ENCODE measurements at regions not wholly inside any gene's neighbourhood (a gene's known extent, or its start where the extent isn't known, plus 50 kb on each side); places are given as distances from the start of the nearest gene placed in this dataset.

DNA sequence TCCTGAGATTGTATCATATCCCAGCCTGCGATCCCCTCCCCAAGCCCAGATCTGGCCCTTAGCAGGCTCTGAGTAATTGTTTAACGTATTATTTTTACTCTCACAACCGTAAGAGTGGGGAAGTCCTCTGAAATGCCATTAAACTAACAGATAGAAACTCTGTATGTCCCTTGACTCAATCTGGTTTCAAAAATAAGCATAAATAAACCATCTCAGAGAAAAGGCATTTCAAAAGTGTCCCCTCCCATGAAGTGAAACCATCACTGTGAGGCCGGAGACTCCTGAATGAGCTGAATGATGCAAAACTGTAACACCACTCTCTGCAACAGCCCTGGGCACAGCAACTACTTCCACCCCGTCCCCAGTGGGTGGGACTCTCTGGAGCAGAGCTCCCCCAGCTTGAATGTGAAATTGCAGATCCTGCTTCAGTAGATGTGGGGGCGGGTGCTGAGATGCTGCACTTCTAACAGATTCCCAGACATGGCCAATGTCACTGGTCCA is 104.1 kb downstream of the SYF2 start:
- H3K4me3 ChIP-seq (ENCODE audit: low read depth, low read length), result no peak overlapping the region
- DNase-seq (ENCODE audit: low read depth), result peak; percentile 77
- TF ChIP-seq, protein P1, sequence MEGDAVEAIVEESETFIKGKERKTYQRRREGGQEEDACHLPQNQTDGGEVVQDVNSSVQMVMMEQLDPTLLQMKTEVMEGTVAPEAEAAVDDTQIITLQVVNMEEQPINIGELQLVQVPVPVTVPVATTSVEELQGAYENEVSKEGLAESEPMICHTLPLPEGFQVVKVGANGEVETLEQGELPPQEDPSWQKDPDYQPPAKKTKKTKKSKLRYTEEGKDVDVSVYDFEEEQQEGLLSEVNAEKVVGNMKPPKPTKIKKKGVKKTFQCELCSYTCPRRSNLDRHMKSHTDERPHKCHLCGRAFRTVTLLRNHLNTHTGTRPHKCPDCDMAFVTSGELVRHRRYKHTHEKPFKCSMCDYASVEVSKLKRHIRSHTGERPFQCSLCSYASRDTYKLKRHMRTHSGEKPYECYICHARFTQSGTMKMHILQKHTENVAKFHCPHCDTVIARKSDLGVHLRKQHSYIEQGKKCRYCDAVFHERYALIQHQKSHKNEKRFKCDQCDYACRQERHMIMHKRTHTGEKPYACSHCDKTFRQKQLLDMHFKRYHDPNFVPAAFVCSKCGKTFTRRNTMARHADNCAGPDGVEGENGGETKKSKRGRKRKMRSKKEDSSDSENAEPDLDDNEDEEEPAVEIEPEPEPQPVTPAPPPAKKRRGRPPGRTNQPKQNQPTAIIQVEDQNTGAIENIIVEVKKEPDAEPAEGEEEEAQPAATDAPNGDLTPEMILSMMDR (IDR thresholded peaks at IDR 0.05; ENCODE audit: low read depth, low read length), result no peak
- TF ChIP-seq MYC (IDR thresholded peaks at IDR 0.05; ENCODE audit: low read depth, low read length), result no peak
- TF ChIP-seq MAX (IDR thresholded peaks at IDR 0.05; ENCODE audit: low read depth, low read length), result no peak
- TF ChIP-seq POLR2A (IDR thresholded peaks at IDR 0.05; ENCODE audit: extremely low read depth, insufficient read length), result no peak

DNA sequence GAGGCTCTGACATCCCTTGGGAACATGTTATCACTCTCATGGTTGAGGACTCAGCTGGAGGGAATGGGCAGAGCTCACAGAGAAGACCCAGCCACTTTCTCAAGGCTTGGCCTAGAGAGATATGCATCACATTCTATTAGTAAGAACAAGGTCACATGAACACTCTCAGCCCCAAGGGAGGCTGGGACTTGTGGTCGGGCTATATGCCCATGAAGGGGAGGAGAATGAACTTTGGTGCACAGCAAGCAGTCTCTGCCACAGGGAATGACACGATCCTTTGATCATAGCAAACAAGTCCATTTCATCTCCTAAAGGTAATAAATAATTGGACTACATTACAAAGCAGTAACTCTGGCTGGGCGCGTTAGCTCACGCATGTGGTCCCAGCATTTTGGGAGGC is 105.7 kb downstream of the SYF2 start:
- DNase-seq (ENCODE audit: low read depth), result peak; percentile 90
- no peak overlapping the region for H3K4me3 ChIP-seq (ENCODE audit: low read depth, low read length)
- TF ChIP-seq MAX (IDR thresholded peaks at IDR 0.05; ENCODE audit: low read depth, low read length), result 0 out of 2 replicates have a peak, but pooled peaks have one; percentile 23
- TF ChIP-seq MYC (IDR thresholded peaks at IDR 0.05; ENCODE audit: low read depth, low read length), result 0 out of 2 replicates have a peak, but pooled peaks have one; percentile 3
- TF ChIP-seq, protein P1 (IDR thresholded peaks at IDR 0.05; ENCODE audit: low read depth, low read length), result no peak
- TF ChIP-seq POLR2A (IDR thresholded peaks at IDR 0.05; ENCODE audit: extremely low read depth, insufficient read length), result no peak

DNA sequence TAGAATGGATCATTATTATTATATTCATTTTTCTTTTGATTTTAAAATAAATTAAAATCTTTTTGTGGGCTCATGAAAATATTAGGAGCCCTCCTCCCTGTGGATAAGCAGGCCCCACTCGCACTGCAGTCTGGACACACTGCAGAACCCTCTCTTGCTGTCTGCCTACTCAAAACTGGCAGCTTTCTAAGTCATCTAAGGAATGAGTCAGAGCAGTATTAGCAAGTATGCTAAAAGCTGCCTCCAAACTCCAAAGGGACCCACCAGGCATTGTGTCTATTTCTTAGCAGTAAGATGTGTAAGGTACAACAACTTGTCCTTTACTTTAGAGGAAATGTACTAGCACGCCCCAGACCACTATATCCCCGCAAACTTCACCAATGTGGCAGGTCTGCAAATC is 108.8 kb downstream of the SYF2 start:
- no peak for TF ChIP-seq MAX (IDR thresholded peaks at IDR 0.05; ENCODE audit: low read depth, low read length)
- DNase-seq (ENCODE audit: low read depth), result no peak
- no peak overlapping the region for H3K4me3 ChIP-seq (ENCODE audit: low read depth, low read length)

GRCh38 chr1:25122747-25123146 is 109.6 kb downstream of the SYF2 start:
- TF ChIP-seq MAX (IDR thresholded peaks at IDR 0.05; ENCODE audit: low read depth, low read length), result no peak
- no peak for DNase-seq (ENCODE audit: low read depth)
- no peak overlapping the region for H3K4me3 ChIP-seq (ENCODE audit: low read depth, low read length)

- no peak overlapping the region for H3K4me3 ChIP-seq (ENCODE audit: low read depth, low read length)
- DNase-seq (ENCODE audit: low read depth), result no peak
- no peak for TF ChIP-seq POLR2A (IDR thresholded peaks at IDR 0.05; ENCODE audit: extremely low read depth, insufficient read length)
- no peak for TF ChIP-seq MYC (IDR thresholded peaks at IDR 0.05; ENCODE audit: low read depth, low read length)
- TF ChIP-seq MAX (IDR thresholded peaks at IDR 0.05; ENCODE audit: low read depth, low read length), result no peak
- TF ChIP-seq, protein P1 (IDR thresholded peaks at IDR 0.05; ENCODE audit: low read depth, low read length), result no peak
Observed at GRCh38 chr1:25120281-25120680, 112.0 kb downstream of the SYF2 start.

DNA sequence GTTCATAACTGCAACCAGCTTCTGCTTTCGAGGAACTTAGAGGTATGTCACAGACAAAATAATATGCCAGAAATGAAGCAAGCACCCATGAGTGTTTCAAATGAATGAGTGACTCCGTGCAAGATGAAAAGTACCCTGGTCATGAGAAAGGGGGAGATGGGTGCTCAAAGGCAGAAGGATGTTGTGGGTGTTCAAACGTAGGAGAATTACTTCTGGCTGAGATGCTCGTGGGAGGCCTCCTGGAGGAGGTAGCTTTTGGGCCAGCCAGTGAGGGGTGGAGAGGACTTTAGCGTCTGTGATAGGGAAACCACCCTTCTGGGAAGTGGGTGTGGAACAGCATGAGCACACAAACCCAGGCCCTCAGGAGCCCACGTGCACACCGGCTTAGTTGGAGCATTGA is 113.8 kb downstream of the SYF2 start:
- TF ChIP-seq, protein P1 (IDR thresholded peaks at IDR 0.05; ENCODE audit: low read depth, low read length), result no peak
- no peak for TF ChIP-seq MYC (IDR thresholded peaks at IDR 0.05; ENCODE audit: low read depth, low read length)
- no peak overlapping the region for H3K4me3 ChIP-seq (ENCODE audit: low read depth, low read length)
- DNase-seq (ENCODE audit: low read depth), result no peak

DNA sequence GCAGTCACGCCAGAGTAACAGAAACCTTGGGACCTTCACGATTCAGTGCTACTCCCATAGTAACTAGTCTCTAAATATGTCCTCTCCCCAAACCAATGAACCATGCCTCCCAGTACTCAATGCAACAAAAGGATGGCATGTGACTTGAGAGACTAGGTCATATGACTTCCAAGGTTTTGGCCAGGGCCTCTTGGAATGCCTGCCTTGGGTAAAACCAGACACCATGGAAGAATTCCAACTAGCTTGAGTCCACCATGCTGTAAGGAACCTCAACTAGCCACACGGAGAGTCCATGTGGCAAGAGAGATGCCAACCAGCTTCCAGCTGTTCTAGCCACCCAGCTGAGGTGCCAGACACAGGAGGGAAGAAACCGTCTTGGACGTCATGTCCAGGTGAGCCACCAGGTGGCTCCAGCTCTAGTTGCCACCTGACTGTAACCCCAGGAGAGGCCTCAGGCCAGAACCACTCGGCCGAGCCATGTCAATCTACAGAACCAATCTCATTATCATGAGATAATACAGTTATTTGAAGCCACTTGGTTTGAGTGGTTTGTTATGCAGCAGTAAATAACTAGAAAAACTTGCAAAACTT is 115.0 kb downstream of the SYF2 start:
- no peak for TF ChIP-seq POLR2A (IDR thresholded peaks at IDR 0.05; ENCODE audit: extremely low read depth, insufficient read length)
- TF ChIP-seq, protein P1 (IDR thresholded peaks at IDR 0.05; ENCODE audit: low read depth, low read length), result peak; percentile 51
- no peak overlapping the region for H3K4me3 ChIP-seq (ENCODE audit: low read depth, low read length)
- DNase-seq (ENCODE audit: low read depth), result peak; percentile 47

Measured in NB4 (cell line).